Suprapubic skin (tissue), 3 donors: ENCODE measurements at regions not wholly inside any gene's neighbourhood (a gene's known extent, or its start where the extent isn't known, plus 50 kb on each side); places are given as distances from the start of the nearest gene placed in this dataset.

Source experiments
- CTCF ChIP-seq, 2 donors: fragments of 200-600 bp in 1 of 2; fragments of 450-650 bp in 1 of 2; sonication (generic) in 1 of 2; IDR thresholded peaks; one replicate each; pipeline ENCODE4 v1.5.1; 2016 to 2019; ENCODE audit warnings: antibody characterized with exemption in 2 of 2, mild to moderate bottlenecking in 1 of 2, moderate library complexity in 1 of 2
- EP300 ChIP-seq: sonication (generic); formaldehyde crosslinking; IDR thresholded peaks from one replicate; pipeline ENCODE4 v1.6.1; 2017; ENCODE audit warnings: antibody characterized with exemption

- TF ChIP-seq EP300: no peak
- no peak for TF ChIP-seq CTCF (IDR thresholded peaks at IDR 0.05)
These were observed 382.7 kb upstream of the SALL3 start for GRCh38 chr18:78596794-78597345.
